T-helper 2 cell treated with Interferon-gamma antibody and Interleukin-4, amounts not matched to agents 5 μg/mL and 100 μg/mL, for 36 hours (primary cell): ENCODE measurements at regions not wholly inside any gene's neighbourhood (a gene's known extent, or its start where the extent isn't known, plus 50 kb on each side); places are given as distances from the start of the nearest gene placed in this dataset.
"Not testable (repeated sequence)": the region's sequence is repeated elsewhere in the genome, so short reads cannot be mapped to it uniquely, and the experiment has no call there.

Source experiments
- DNase-seq: peaks from one replicate; pipeline ENCODE4 v3.0.0; 2021; ENCODE audit warnings: low spot score
- H3K27ac Mint-ChIP-seq: one replicate; pipeline ENCODE4 v1.8.0; 2021; ENCODE audit warnings: mild to moderate bottlenecking, mixed read lengths
- H3K27me3 Mint-ChIP-seq: one replicate; pipeline ENCODE4 v1.8.0; 2021; ENCODE audit warnings: low read depth, mixed read lengths
- H3K36me3 Mint-ChIP-seq: one replicate; pipeline ENCODE4 v1.8.0; 2021; ENCODE audit warnings: low read depth, mixed read lengths
- H3K4me1 Mint-ChIP-seq: one replicate; pipeline ENCODE4 v1.8.0; 2021; ENCODE audit warnings: low read depth, mixed read lengths
- H3K4me3 Mint-ChIP-seq: one replicate; pipeline ENCODE4 v1.8.0; 2022; ENCODE audit warnings: mild to moderate bottlenecking, moderate library complexity, mixed read lengths
- H3K9me3 Mint-ChIP-seq: one replicate; pipeline ENCODE4 v1.8.0; 2021; ENCODE audit warnings: mixed read lengths

DNA sequence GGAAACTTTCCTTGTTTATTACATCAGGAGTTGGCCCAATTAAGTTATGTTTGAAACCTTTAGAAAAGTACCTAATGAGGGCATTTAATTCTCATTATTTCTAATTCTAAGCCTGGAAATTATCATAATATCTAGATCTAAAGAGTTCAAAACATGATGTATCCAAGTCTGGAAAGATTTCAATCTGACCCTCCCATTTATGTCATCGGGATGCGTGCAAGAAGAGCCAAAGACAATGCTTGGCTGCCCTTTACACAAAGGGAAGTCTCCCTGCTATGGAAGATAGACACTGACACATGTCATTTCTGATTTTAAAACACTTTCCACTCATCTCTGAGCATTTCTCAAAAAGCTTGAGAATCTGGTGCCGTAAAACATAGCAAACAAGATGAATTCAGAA, 222.4 kb downstream of the ANTXR2 start:
- DNase-seq: no peak
- Mint-ChIP-seq H3K9me3 (no peaks in the 10 kb centered on the region), H3K4me3 (no peak overlapping the region)

DNA sequence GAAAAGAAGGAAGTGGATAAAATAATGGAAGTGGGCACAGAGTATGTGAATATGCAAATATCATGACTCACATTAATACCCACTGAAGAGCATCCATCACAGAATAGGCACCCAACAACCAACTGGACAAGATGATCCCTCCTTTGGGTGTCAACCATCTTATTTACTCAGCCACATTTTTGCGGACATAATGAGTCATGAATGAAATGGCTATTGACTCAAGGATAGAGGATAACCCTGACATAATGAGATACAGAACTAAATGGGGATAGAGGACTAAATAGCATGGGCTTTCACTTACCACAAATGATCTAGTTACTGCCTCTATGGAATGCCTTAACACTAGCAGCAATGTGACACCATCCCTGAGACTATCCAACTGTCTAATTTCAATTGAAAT, 224.7 kb downstream of the ANTXR2 start:
- H3K4me3 Mint-ChIP-seq: no peak overlapping the region
- H3K9me3 Mint-ChIP-seq: peaks cover 13% of the 10 kb centered on the region
- no peak for DNase-seq
- no peaks in the 10 kb centered on the region for H3K4me1 Mint-ChIP-seq
- no peak overlapping the region for H3K27ac Mint-ChIP-seq
- H3K36me3 Mint-ChIP-seq: no peaks in the 10 kb centered on the region
- no peaks in the 10 kb centered on the region for H3K27me3 Mint-ChIP-seq

More for the DNA sequence above, 222.4 kb downstream of the ANTXR2 start:
- no peaks in the 10 kb centered on the region for H3K27me3 Mint-ChIP-seq
- no peaks in the 10 kb centered on the region for H3K36me3 Mint-ChIP-seq
- no peak overlapping the region for H3K27ac Mint-ChIP-seq
- no peaks in the 10 kb centered on the region for H3K4me1 Mint-ChIP-seq

DNA sequence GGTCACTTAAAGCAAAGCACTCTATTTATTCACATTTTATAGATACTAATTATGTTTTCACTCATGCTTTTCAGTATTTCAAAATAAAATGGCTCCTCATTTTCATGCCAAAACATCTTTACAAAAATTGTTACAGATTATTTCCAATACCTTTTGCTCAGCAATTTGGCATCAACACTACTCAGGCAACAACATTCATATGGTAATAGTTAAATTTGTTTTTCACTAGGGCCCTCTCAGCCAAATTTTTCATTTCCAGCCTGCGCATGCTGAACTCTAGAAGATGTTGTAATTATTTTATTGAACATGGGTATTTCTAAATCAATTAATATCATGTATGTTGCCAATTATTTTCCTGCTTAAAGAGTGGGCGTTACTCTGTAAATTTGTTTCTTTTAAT, 225.6 kb downstream of the ANTXR2 start:
- Mint-ChIP-seq H3K9me3 (peaks cover 18% of the 10 kb centered on the region), H3K4me3 (no peak overlapping the region), H3K27ac (no peak overlapping the region), H3K4me1 (no peaks in the 10 kb centered on the region), H3K36me3 (no peaks in the 10 kb centered on the region), H3K27me3 (no peaks in the 10 kb centered on the region)
- no peak for DNase-seq

DNA sequence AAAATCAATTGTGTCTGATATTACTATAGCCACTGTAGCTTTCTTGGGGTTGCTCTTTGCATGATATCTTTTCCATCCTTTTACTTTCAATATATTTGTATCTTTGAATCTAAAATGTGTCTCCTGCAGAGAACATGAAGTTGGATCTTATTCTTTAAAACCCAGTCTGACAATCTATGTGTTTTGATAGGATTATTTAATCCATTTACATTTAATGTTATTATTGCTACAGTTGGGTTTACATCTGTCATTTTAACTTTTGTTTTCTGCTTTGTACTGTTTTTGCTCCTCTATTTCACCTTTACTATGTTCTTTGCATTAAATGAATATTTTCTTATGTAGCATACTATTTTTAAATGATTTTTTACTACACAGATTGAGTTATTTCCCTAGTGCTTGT, 230.9 kb downstream of the ANTXR2 start:
- Mint-ChIP-seq H3K4me3 (no peak overlapping the region), H3K36me3 (no peaks in the 10 kb centered on the region), H3K27ac (no peak overlapping the region), H3K9me3 (peaks cover 26% of the 10 kb centered on the region), H3K4me1 (no peaks in the 10 kb centered on the region), H3K27me3 (no peaks in the 10 kb centered on the region)
- DNase-seq: no peak

DNA sequence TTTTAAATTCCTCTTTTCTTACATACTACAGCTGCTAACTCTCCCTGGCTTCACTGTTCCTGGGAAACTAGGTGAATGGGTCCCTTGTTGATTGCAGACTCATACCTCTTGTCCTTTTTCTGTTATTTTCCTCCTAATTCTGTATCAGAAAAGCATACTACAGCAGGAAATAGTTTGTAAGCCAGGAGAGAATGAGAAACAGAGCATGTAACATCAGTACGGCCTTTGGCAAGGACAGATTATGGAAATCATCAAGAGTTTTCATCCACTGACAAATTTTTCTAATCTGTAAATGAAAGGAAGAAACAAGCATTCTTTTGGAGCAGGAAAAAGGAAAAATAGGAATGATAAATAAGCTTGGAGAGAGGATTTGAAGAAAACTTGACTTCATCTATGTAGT, 239.2 kb downstream of the ANTXR2 start:
- H3K27ac Mint-ChIP-seq: no peak overlapping the region
- no peak overlapping the region for H3K4me3 Mint-ChIP-seq
- H3K36me3 Mint-ChIP-seq: no peaks in the 10 kb centered on the region
- H3K27me3 Mint-ChIP-seq: peaks cover 3% of the 10 kb centered on the region
- no peaks in the 10 kb centered on the region for H3K9me3 Mint-ChIP-seq
- no peak for DNase-seq
- no peaks in the 10 kb centered on the region for H3K4me1 Mint-ChIP-seq

DNA sequence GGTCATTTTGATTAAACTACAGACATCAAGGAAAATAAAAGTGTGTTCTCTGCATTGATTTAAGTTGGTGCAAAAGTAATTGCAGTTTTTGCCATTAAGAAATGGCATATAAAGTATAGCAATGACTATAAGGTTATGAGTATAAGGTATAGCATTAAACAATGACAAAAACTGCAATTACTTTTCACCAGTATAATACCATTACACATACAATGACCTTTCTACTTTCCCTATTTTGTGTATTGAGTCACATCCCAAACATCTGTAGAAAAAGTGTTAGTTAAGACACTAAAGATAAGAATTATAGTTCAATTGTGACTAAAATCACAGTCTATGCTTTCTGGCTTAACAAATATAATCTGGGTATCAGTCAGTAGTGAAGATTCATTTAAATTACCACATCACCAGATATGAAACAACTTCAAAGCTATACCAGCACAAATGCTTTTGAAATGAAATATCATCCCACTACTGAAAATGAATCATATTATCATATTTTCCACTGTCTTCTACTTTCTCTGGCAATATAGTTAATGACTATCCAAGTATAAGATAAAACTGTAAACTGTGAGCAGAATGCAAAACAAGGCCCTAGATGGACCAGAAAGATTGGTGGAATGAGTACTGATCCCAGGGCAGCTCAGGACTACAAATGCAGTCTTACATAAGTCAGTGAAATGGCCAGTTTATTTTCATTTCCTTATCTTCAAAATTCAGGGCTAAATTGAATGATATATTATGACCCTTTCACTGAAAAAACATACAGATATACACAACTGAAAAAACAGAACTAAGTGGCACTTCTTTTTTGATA, 241.1 kb downstream of the ANTXR2 start:
- H3K27ac Mint-ChIP-seq: no peak overlapping the region
- peaks cover 3% of the 10 kb centered on the region for H3K27me3 Mint-ChIP-seq
- no peaks in the 10 kb centered on the region for H3K4me1 Mint-ChIP-seq

DNA sequence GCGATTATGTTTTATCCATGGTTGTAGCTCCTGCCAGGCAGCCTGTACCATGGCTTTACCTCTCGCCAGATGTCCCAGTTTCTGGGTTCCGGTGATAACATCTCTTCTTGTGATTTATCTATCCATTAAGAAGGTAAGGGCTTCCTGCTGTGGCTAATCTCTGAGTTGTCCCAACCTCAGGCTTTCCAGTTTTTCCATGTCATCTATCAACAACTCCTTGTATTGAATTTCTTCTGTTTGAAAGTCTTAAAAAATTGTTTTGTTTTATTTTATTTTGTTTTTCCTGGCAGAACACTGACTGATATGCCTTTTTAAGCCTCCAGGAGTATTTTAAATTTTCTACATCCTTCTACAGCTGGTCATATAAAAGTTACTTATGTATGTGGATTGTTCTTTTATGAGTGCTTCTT, 241.9 kb downstream of the ANTXR2 start:
- Mint-ChIP-seq H3K27me3 (peaks cover 3% of the 10 kb centered on the region), H3K9me3 (no peaks in the 10 kb centered on the region), H3K27ac (no peak overlapping the region), H3K36me3 (no peaks in the 10 kb centered on the region), H3K4me1 (no peaks in the 10 kb centered on the region), H3K4me3 (no peak overlapping the region)
- no peak for DNase-seq

More for the DNA sequence above, 241.1 kb downstream of the ANTXR2 start:
- H3K36me3 Mint-ChIP-seq: no peaks in the 10 kb centered on the region
- DNase-seq: no peak
- H3K9me3 Mint-ChIP-seq: no peaks in the 10 kb centered on the region
- no peak overlapping the region for H3K4me3 Mint-ChIP-seq

DNA sequence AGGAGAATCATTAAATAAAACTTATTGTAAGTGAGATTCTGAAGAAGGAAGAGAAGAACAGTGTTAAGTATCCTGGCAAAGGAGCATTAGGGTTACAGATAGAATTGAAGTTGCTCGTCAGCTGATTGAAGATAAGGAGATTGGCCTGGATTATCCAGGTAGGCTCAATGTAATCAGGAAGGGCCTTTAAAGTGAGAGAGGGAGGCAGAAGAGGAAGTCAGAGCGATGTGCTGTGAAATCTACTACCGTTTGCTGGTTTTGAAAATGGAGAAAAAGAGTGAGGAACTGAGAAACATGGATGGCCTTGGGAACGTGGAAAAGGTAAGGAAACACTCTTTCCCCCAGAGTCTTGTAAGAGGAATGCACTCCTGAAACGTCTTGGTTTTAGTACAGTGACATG, 245.7 kb downstream of the ANTXR2 start:
- no peaks in the 10 kb centered on the region for H3K9me3 Mint-ChIP-seq
- H3K27ac Mint-ChIP-seq: no peak overlapping the region
- H3K4me1 Mint-ChIP-seq: no peaks in the 10 kb centered on the region
- no peak for DNase-seq
- peaks cover 3% of the 10 kb centered on the region for H3K27me3 Mint-ChIP-seq
- no peaks in the 10 kb centered on the region for H3K36me3 Mint-ChIP-seq
- no peak overlapping the region for H3K4me3 Mint-ChIP-seq

DNA sequence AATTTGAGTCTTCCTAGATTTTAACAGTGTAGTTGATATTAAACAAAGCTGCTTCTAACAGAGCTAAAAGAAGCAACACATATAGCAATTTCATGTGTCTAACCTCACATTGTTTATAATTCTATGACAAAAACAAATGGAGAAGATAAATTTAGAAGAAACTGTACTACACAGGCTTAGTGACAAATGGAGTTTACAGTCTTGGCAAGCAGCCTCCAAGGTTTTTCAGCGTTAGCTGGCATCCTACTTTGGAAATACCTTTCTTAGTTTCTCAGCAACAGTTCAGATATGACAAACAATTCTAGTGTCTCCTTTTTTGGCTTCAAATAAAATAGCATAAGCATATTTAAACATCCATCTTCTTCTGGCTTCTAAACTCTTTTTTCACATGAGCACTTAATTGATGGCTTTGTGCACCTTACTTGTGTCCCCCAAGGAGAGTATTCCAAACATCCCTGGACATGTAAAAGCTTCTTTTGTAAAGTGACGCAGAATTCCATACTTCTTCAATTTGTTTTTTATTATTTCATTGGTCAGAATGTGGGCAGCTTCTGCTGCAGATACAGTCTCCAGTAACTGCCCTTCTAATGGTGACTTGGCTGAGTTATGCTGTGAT, 249.8 kb downstream of the ANTXR2 start:
- H3K27me3 Mint-ChIP-seq: peaks cover 4% of the 10 kb centered on the region
- no peak for DNase-seq
- H3K36me3 Mint-ChIP-seq: no peaks in the 10 kb centered on the region
- no peak overlapping the region for H3K27ac Mint-ChIP-seq
- H3K9me3 Mint-ChIP-seq: no peaks in the 10 kb centered on the region
- no peak overlapping the region for H3K4me3 Mint-ChIP-seq
- H3K4me1 Mint-ChIP-seq: no peaks in the 10 kb centered on the region

DNA sequence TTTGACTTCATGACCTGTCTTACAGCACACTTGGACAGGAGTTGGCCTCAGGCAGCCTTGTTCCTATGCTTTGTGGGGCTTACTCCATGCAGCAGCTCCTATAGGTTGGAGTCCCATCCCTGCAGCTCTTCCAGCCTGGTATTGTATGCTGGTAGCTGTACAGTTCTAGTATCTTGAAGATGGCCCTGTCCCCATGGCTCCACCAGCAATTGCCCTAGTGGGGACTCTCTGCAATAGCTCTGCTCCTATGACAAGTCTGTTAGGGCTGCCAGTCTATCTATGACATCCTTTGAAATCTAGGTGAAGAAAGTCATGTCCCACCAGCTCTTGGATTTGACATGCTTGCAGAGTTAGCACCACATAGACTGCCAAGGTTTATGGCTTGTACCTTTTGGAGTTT, 252.6 kb downstream of the ANTXR2 start:
- H3K27me3 Mint-ChIP-seq: peaks cover 4% of the 10 kb centered on the region
- H3K27ac Mint-ChIP-seq: no peak overlapping the region
- no peak for DNase-seq
- H3K4me3 Mint-ChIP-seq: no peak overlapping the region
- no peaks in the 10 kb centered on the region for H3K4me1 Mint-ChIP-seq
- no peaks in the 10 kb centered on the region for H3K9me3 Mint-ChIP-seq
- no peaks in the 10 kb centered on the region for H3K36me3 Mint-ChIP-seq

DNA sequence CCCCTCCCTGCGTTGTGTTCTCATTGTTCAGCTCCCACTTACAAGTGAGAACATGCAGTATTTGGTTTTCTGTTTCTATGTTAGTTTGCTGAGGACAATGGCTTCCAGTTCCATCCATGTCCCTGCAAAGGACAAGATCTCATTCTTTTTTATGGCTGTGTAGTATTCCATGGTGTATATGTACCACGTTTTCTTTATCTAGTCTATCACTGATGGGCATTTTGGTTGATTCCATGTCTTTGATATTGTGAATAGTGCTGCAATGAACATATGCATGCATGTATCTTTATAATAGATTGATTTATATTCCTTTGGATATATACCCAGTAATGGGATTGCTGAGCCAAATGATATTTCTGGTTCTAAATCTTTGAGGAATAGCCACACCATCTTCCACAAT, 265.1 kb downstream of the ANTXR2 start:
- H3K4me3 Mint-ChIP-seq, H3K27me3 Mint-ChIP-seq, H3K9me3 Mint-ChIP-seq, H3K4me1 Mint-ChIP-seq, H3K27ac Mint-ChIP-seq, H3K36me3 Mint-ChIP-seq, DNase-seq: not testable (repeated sequence)

DNA sequence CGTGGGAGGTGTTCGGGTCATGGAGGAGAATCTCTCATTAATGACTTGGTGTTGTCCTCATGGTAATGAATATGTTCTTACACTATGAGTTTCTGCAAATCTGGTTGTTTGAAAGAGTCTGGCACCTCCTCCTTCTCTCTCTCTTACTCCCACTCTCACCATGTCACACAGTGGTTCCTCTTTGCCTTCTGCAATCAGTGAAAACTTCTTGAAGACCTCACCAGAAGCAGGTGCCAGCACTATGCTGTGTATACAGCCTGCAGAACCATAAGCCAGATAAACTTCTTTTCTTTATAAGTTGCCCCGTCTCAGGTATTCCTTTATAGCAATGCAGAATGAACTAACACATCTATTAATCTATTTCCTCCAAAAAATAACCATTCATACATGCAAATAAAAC, 275.0 kb downstream of the ANTXR2 start:
- Mint-ChIP-seq H3K27ac (no peak overlapping the region), H3K9me3 (no peaks in the 10 kb centered on the region), H3K4me3 (no peak overlapping the region), H3K27me3 (no peaks in the 10 kb centered on the region), H3K4me1 (no peaks in the 10 kb centered on the region), H3K36me3 (no peaks in the 10 kb centered on the region)
- no peak for DNase-seq

DNA sequence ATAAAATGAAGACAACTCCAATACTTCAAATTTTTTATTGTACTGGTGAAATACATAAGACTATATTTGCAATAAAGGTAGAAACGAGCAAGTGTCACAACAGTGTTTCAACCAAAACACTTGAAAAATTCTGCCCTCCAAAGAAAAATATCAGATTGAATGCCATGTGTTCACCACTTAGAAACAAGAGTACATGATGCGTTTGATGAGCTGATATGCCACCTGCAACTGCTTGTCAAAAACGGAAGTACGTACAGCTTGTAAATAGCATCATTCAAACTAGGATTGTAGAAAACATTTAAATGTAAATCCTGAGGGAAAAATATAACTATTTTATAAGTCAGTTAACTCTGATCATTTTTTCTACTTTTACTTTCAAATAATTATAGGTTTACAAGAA, 276.1 kb downstream of the ANTXR2 start:
- Mint-ChIP-seq H3K27ac (no peak overlapping the region), H3K4me3 (no peak overlapping the region), H3K27me3 (no peaks in the 10 kb centered on the region), H3K36me3 (no peaks in the 10 kb centered on the region), H3K9me3 (no peaks in the 10 kb centered on the region), H3K4me1 (no peaks in the 10 kb centered on the region)
- no peak for DNase-seq

DNA sequence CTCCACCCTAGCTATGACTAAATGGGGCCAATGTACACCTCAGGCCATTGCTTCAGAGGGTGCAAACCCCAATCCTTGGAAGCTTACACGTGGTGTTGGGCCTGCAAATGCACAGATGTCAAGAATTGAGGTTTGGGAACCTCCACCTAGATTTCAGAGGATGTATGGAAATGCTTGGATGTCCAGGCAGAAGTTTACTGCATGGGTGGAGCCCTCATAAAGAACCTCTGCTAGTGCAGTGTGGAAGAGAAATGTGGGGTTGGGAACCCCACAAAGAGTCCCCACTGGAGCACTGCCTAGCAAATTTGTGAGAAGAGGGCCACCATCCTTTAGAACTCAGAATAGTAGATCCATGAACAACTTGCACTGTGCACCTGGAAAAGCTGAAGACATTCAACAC, 284.1 kb downstream of the ANTXR2 start:
- Mint-ChIP-seq H3K27ac (no peak overlapping the region), H3K9me3 (peaks cover 35% of the 10 kb centered on the region), H3K4me3 (no peak overlapping the region), H3K27me3 (no peaks in the 10 kb centered on the region), H3K4me1 (no peaks in the 10 kb centered on the region), H3K36me3 (no peaks in the 10 kb centered on the region)
- no peak for DNase-seq

DNA sequence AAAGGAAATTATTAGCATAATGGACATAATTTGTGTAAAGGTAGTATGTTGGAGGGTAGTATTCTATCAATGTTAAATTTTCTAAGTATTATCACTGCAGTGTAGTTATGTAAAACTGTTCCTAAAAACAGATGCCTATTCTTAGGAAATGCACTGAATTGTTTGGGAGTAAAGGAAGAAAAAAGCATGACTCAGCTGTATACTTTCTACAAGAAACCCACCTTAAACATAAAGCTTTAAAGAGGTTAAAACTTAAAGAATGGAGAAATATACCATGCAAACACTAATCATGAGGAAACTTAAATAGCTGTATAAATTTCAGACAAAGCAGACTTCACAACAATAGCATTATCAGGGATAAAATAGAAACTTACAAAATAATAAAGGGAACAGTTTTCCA, 292.9 kb downstream of the ANTXR2 start:
- Mint-ChIP-seq H3K27me3 (no peaks in the 10 kb centered on the region), H3K4me1 (no peaks in the 10 kb centered on the region), H3K36me3 (no peaks in the 10 kb centered on the region), H3K27ac (no peak overlapping the region), H3K9me3 (peaks cover 5% of the 10 kb centered on the region), H3K4me3 (no peak overlapping the region)
- no peak for DNase-seq
